ENCODE measurements at regions not wholly inside any gene's neighbourhood (a gene's known extent, or its start where the extent isn't known, plus 50 kb on each side); places are given as distances from the start of the nearest gene placed in this dataset.

DNA sequence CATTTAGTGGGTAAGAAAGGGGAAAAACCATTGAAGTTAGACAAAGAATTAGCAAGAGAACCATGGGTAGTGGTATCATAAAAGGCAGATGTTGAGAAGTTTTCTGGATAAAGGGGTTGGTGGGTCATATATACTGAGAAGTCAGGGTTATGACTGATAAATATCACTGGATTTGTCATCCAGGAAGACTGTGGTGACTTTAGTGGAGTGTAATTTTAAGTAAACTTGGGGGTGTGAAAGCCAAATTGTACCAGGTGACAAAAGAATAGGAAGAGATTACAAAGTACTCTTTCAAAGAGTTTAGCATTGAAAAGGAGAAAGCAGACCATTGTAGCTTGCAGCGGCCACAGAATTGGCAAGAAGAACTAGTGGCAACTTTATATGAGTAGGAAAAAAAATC lies 315.2 kb upstream of the DMAC1 start:
- TF ChIP-seq POLR2AphosphoS5 (IDR thresholded peaks at IDR 0.05) (no peak), TAF1 (IDR thresholded peaks at IDR 0.05; ENCODE audit: low read depth) (no peak), MXI1 (conservative IDR thresholded peaks at IDR 0.05; ENCODE audit: poor library complexity, severe bottlenecking) (no peak), EP300 (conservative IDR thresholded peaks at IDR 0.05; ENCODE audit: poor library complexity, severe bottlenecking) (no peak), EZH2 (IDR thresholded peaks at IDR 0.05; ENCODE audit: borderline replicate concordance, insufficient read depth, low read length, poor library complexity, severe bottlenecking) (no peak), SMC3 (conservative IDR thresholded peaks at IDR 0.05; ENCODE audit: poor library complexity) (no peak), RAD21 (conservative IDR thresholded peaks at IDR 0.05) (no peak)
- TF ChIP-seq, protein P1, sequence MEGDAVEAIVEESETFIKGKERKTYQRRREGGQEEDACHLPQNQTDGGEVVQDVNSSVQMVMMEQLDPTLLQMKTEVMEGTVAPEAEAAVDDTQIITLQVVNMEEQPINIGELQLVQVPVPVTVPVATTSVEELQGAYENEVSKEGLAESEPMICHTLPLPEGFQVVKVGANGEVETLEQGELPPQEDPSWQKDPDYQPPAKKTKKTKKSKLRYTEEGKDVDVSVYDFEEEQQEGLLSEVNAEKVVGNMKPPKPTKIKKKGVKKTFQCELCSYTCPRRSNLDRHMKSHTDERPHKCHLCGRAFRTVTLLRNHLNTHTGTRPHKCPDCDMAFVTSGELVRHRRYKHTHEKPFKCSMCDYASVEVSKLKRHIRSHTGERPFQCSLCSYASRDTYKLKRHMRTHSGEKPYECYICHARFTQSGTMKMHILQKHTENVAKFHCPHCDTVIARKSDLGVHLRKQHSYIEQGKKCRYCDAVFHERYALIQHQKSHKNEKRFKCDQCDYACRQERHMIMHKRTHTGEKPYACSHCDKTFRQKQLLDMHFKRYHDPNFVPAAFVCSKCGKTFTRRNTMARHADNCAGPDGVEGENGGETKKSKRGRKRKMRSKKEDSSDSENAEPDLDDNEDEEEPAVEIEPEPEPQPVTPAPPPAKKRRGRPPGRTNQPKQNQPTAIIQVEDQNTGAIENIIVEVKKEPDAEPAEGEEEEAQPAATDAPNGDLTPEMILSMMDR (IDR thresholded peaks at IDR 0.05; ENCODE audit: poor library complexity, severe bottlenecking), result no peak
- TF ChIP-seq, protein P2, sequence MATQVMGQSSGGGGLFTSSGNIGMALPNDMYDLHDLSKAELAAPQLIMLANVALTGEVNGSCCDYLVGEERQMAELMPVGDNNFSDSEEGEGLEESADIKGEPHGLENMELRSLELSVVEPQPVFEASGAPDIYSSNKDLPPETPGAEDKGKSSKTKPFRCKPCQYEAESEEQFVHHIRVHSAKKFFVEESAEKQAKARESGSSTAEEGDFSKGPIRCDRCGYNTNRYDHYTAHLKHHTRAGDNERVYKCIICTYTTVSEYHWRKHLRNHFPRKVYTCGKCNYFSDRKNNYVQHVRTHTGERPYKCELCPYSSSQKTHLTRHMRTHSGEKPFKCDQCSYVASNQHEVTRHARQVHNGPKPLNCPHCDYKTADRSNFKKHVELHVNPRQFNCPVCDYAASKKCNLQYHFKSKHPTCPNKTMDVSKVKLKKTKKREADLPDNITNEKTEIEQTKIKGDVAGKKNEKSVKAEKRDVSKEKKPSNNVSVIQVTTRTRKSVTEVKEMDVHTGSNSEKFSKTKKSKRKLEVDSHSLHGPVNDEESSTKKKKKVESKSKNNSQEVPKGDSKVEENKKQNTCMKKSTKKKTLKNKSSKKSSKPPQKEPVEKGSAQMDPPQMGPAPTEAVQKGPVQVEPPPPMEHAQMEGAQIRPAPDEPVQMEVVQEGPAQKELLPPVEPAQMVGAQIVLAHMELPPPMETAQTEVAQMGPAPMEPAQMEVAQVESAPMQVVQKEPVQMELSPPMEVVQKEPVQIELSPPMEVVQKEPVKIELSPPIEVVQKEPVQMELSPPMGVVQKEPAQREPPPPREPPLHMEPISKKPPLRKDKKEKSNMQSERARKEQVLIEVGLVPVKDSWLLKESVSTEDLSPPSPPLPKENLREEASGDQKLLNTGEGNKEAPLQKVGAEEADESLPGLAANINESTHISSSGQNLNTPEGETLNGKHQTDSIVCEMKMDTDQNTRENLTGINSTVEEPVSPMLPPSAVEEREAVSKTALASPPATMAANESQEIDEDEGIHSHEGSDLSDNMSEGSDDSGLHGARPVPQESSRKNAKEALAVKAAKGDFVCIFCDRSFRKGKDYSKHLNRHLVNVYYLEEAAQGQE (IDR thresholded peaks at IDR 0.05; ENCODE audit: borderline replicate concordance), result no peak
